ENCODE measurements at regions not wholly inside any gene's neighbourhood (a gene's known extent, or its start where the extent isn't known, plus 50 kb on each side); places are given as distances from the start of the nearest gene placed in this dataset.
A peak's percentile ranks its signal among the peaks of the same experiment; 100 is the strongest.
"Not testable (repeated sequence)": the region's sequence is repeated elsewhere in the genome, so short reads cannot be mapped to it uniquely, and the experiment has no call there.

- DNase-seq (ENCODE audit: low read depth) = no peak
Observed at GRCh38 chr12:46945591-46945990, 119.8 kb upstream of the SLC38A4 start.

- peak; percentile 68 for DNase-seq (ENCODE audit: low read depth)
Observed at GRCh38 chr12:46946137-46946536, 120.3 kb upstream of the SLC38A4 start.

GRCh38 chr12:46948936-46949545 lies 123.2 kb upstream of the SLC38A4 start:
- no peak for DNase-seq (ENCODE audit: low read depth)

- peak; percentile 91 for DNase-seq (ENCODE audit: low read depth)
Observed at GRCh38 chr12:46950094-46950493, 124.3 kb upstream of the SLC38A4 start.

GRCh38 chr12:46952880-46953483 lies 126.4 kb upstream of the PCED1B start:
- no peak for DNase-seq (ENCODE audit: low read depth)

- DNase-seq (ENCODE audit: low read depth) = no peak
Observed at GRCh38 chr12:46956451-46957035, 122.9 kb upstream of the PCED1B start.

- no peak for DNase-seq (ENCODE audit: low read depth)
Observed at GRCh38 chr12:46958053-46958452, 121.4 kb upstream of the PCED1B start.

- DNase-seq (ENCODE audit: low read depth) = no peak
Observed at GRCh38 chr12:46958599-46959290, 120.7 kb upstream of the PCED1B start.

- DNase-seq (ENCODE audit: low read depth) = peak; percentile 91
Observed at GRCh38 chr12:46959502-46959901, 119.9 kb upstream of the PCED1B start.

GRCh38 chr12:46960681-46961080 lies 118.7 kb upstream of the PCED1B start:
- DNase-seq (ENCODE audit: low read depth) = no peak

- DNase-seq (ENCODE audit: low read depth) = no peak
Observed at GRCh38 chr12:46963191-46963590, 116.2 kb upstream of the PCED1B start.

- DNase-seq (ENCODE audit: low read depth) = peak; percentile 83
Observed at GRCh38 chr12:46963977-46964971, 115.1 kb upstream of the PCED1B start.

- DNase-seq (ENCODE audit: low read depth) = no peak
Observed at GRCh38 chr12:46965137-46965536, 114.3 kb upstream of the PCED1B start.

GRCh38 chr12:46965880-46966279 lies 113.5 kb upstream of the PCED1B start:
- DNase-seq (ENCODE audit: low read depth) = no peak

- no peak for DNase-seq (ENCODE audit: low read depth)
Observed at GRCh38 chr12:46970636-46971035, 108.8 kb upstream of the PCED1B start.

- not testable (repeated sequence) for DNase-seq (ENCODE audit: low read depth)
Observed at GRCh38 chr12:46973937-46974336, 105.5 kb upstream of the PCED1B start.

- no peak for DNase-seq (ENCODE audit: low read depth)
Observed at GRCh38 chr12:46977871-46978375, 101.5 kb upstream of the PCED1B start.

- DNase-seq (ENCODE audit: low read depth) = no peak
Observed at GRCh38 chr12:46981622-46982021, 97.8 kb upstream of the PCED1B start.

GRCh38 chr12:46982629-46983392 lies 96.6 kb upstream of the PCED1B start:
- peak; percentile 53 for DNase-seq (ENCODE audit: low read depth)

GRCh38 chr12:46983393-46983793 lies 96.0 kb upstream of the PCED1B start:
- DNase-seq (ENCODE audit: low read depth) = no peak
